PC-3 (cell line): ENCODE measurements at regions not wholly inside any gene's neighbourhood (a gene's known extent, or its start where the extent isn't known, plus 50 kb on each side); places are given as distances from the start of the nearest gene placed in this dataset.

Experiments used
- CTCF ChIP-seq: fragments of 300-600 bp; sonication (generic); conservative IDR thresholded peaks from 2 replicates; pipeline ENCODE4 v1.5.1; 2017; ENCODE audit warnings: antibody characterized with exemption, low read depth, mild to moderate bottlenecking, low read length
- EZH2 ChIP-seq: fragments of 300-600 bp; sonication (generic); IDR thresholded peaks from one replicate; pipeline ENCODE4 v1.6.1; 2017; ENCODE audit warnings: antibody characterized with exemption, mild to moderate bottlenecking, low read length; ENCODE audit not compliant: unreplicated experiment
- EZH2phosphoT487 ChIP-seq: fragments of 300-600 bp; sonication (generic); IDR thresholded peaks from 2 replicates; pipeline ENCODE4 v1.6.1; 2018; ENCODE audit warnings: mild to moderate bottlenecking, antibody characterized with exemption, low read length, borderline replicate concordance

DNA sequence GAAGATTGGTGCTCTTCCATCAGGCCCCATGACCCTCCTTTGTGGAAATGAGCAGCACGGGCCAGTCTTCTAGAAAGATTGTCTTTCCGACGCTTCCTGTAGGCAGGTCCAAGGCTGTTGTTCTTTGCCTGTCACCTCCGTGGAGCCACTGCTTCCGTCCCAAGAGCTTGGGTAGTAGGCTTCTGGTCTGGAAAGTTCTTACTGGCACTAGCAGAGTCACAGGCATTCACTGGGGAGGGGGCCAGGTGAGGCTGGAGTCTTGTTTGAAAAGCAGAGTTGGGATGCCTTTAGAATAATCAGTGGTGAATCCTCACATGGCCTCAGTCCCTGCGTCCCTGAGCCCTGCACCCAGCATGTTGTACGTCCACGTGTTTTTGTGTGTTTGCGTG lies 76.2 kb upstream of the ADPGK start:
- no peak for TF ChIP-seq CTCF
- TF ChIP-seq EZH2 = no peak
- no peak for TF ChIP-seq EZH2phosphoT487
